NCI-H526 (cell line): ENCODE measurements at regions not wholly inside any gene's neighbourhood (a gene's known extent, or its start where the extent isn't known, plus 50 kb on each side); places are given as distances from the start of the nearest gene placed in this dataset.

Source experiments
- DNase-seq, 2 experiments: peaks; one replicate each; lab custom pipeline; 2025; lab: John Stamatoyannopoulos, UW

- DNase-seq = no peak
Observed at GRCh38 chr20:41881466-41882046, 263.4 kb upstream of the CHD6 start.

- no peak for DNase-seq
Observed at GRCh38 chr20:41879123-41879522, 260.9 kb upstream of the CHD6 start.

- no peak for DNase-seq
Observed at GRCh38 chr20:41877911-41878310, 259.7 kb upstream of the CHD6 start.

GRCh38 chr20:41874658-41875057 is 256.5 kb upstream of the CHD6 start:
- no peak for DNase-seq

GRCh38 chr20:41872930-41873329 is 254.8 kb upstream of the CHD6 start:
- no peak for DNase-seq

GRCh38 chr20:41870869-41871462 is 252.8 kb upstream of the CHD6 start:
- no peak for DNase-seq

- DNase-seq = no peak
Observed at GRCh38 chr20:41869261-41869660, 251.1 kb upstream of the CHD6 start.

- DNase-seq = peak; percentile 15 to 37
Observed at GRCh38 chr20:41865938-41866337, 247.8 kb upstream of the CHD6 start.

GRCh38 chr20:41862476-41862875 is 244.3 kb upstream of the CHD6 start:
- no peak for DNase-seq

GRCh38 chr20:41861772-41862422 is 243.7 kb upstream of the CHD6 start:
- no peak for DNase-seq

- DNase-seq = no peak
Observed at GRCh38 chr20:41854765-41855164, 236.6 kb upstream of the CHD6 start.

GRCh38 chr20:41853806-41854205 is 235.6 kb upstream of the CHD6 start:
- no peak for DNase-seq

- peak in 1 of 2 experiments; percentile 26 for DNase-seq
Observed at GRCh38 chr20:41848180-41848579, 230.0 kb upstream of the CHD6 start.

GRCh38 chr20:41837669-41838224 is 219.6 kb upstream of the CHD6 start:
- DNase-seq = no peak

GRCh38 chr20:41833739-41834138 is 215.6 kb upstream of the CHD6 start:
- no peak for DNase-seq

- no peak for DNase-seq
Observed at GRCh38 chr20:41830702-41831101, 212.5 kb upstream of the CHD6 start.

GRCh38 chr20:41819436-41819835 is 201.3 kb upstream of the CHD6 start:
- DNase-seq = no peak

GRCh38 chr20:41818991-41819390 is 200.8 kb upstream of the CHD6 start:
- no peak for DNase-seq

- no peak for DNase-seq
Observed at GRCh38 chr20:41818369-41818768, 200.2 kb upstream of the CHD6 start.

GRCh38 chr20:41811456-41811855 is 193.3 kb upstream of the CHD6 start:
- DNase-seq = no peak

- no peak for DNase-seq
Observed at GRCh38 chr20:41800040-41800439, 181.9 kb upstream of the CHD6 start.

GRCh38 chr20:41798930-41799502 is 180.8 kb upstream of the CHD6 start:
- DNase-seq = no peak

GRCh38 chr20:41786158-41786557 is 168.0 kb upstream of the CHD6 start:
- DNase-seq = no peak
